Prostate gland (tissue), 2 donors: ENCODE measurements at regions not wholly inside any gene's neighbourhood (a gene's known extent, or its start where the extent isn't known, plus 50 kb on each side); places are given as distances from the start of the nearest gene placed in this dataset.
"Not testable (repeated sequence)": the region's sequence is repeated elsewhere in the genome, so short reads cannot be mapped to it uniquely, and the experiment has no call there.

ENCODE experiments used
- DNase-seq: peaks from one replicate; pipeline ENCODE4 v3.0.0-alpha.2; 2019; ENCODE audit warnings: low spot score
- H3K27ac ChIP-seq, 2 donors: fragments of 200-600 bp; sonication (generic); 2 replicates each; pipeline ENCODE4 v1.5.1; 2017 to 2019
- H3K27me3 ChIP-seq: fragments of 200-600 bp; sonication (generic); replicated peaks from 2 replicates; pipeline ENCODE4 v1.5.1; 2019; ENCODE audit not compliant: insufficient read depth
- H3K36me3 ChIP-seq, 2 donors: fragments of 200-600 bp; sonication (generic); 1 replicate in 1 of 2; 2 replicates in 1 of 2; pipeline versions ENCODE4 v1.5.1 to v1.8.1; 2017 to 2019
- H3K4me1 ChIP-seq: fragments of 200-600 bp; sonication (generic); replicated peaks from 2 replicates; pipeline ENCODE4 v1.5.1; 2019
- H3K4me3 ChIP-seq, 2 donors: fragments of 200-600 bp; sonication (generic); 2 replicates each; pipeline ENCODE4 v1.5.1; 2017 to 2019
- H3K9me3 ChIP-seq: fragments of 200-600 bp; sonication (generic); 2 replicates; pipeline ENCODE4 v1.5.1; 2017
- CTCF ChIP-seq, 4 experiments: fragments of 200-600 bp in 2 of 4; fragments of 450-650 bp in 2 of 4; sonication (generic) in 2 of 4; IDR thresholded peaks; 1 replicate in 3 of 4; 2 replicates in 1 of 4; pipeline ENCODE4 v1.5.1; 2016 to 2019; ENCODE audit warnings: antibody characterized with exemption in 4 of 4, mild to moderate bottlenecking in 2 of 4, moderate library complexity in 2 of 4
- POLR2A ChIP-seq: fragments of 450-650 bp; IDR thresholded peaks from one replicate; pipeline ENCODE4 v1.6.1; 2016; ENCODE audit warnings: antibody characterized with exemption, mild to moderate bottlenecking
- POLR2AphosphoS5 ChIP-seq: sonication (generic); formaldehyde crosslinking; IDR thresholded peaks from one replicate; pipeline ENCODE4 v1.6.1; 2017; ENCODE audit warnings: antibody characterized with exemption
- WGBS: methylation state at CpG from one replicate; pipeline ENCODE4 v1.1.5; 2018; 5-methylcytosine and 5-hydroxymethylcytosine counted together
- intact Hi-C: fragments of 100-400 bp; cut with DNase I; formaldehyde crosslinking; loops from one replicate; pipeline ENCODE4 v1.14.2; 2022

- TF ChIP-seq POLR2A, result no peak
- no peak for TF ChIP-seq POLR2AphosphoS5
- no peak for TF ChIP-seq CTCF (IDR thresholded peaks at IDR 0.05)
- Histone ChIP-seq H3K9me3 (no peaks in the 10 kb centered on the region), H3K4me1 (no peaks in the 10 kb centered on the region), H3K36me3 (no peaks in the 10 kb centered on the region), H3K27ac (no peak overlapping the region), H3K4me3 (no peak overlapping the region), H3K27me3 (no peaks in the 10 kb centered on the region)
- DNase-seq, result no peak
- intact Hi-C loops, result no loop called here
- 81% methylated on average over 9 of the region's 9 CpGs for WGBS
Observed at GRCh38 chr6:5837323-5837722, 169.4 kb downstream of the NRN1 start.

GRCh38 chr6:5836597-5836996, 170.1 kb downstream of the NRN1 start:
- H3K36me3 ChIP-seq, H3K9me3 ChIP-seq, H3K4me1 ChIP-seq, H3K27ac ChIP-seq, H3K4me3 ChIP-seq, H3K27me3 ChIP-seq, intact Hi-C loops, DNase-seq: not testable (repeated sequence)
- 87% methylated on average over 5 of the region's 5 CpGs for whole genome bisulfite sequencing

GRCh38 chr6:5833120-5833519, 173.6 kb downstream of the NRN1 start:
- TF ChIP-seq CTCF (IDR thresholded peaks at IDR 0.05), result no peak
- no peak for TF ChIP-seq POLR2AphosphoS5
- no peak for TF ChIP-seq POLR2A
- intact Hi-C loops, result no loop called here
- H3K4me1 ChIP-seq, result no peaks in the 10 kb centered on the region
- H3K36me3 ChIP-seq, result no peaks in the 10 kb centered on the region
- no peaks in the 10 kb centered on the region for H3K9me3 ChIP-seq
- H3K27me3 ChIP-seq, result no peaks in the 10 kb centered on the region
- WGBS, result 92% methylated on average over 3 of the region's 3 CpGs
- DNase-seq, result no peak
- H3K4me3 ChIP-seq, result no peak overlapping the region
- H3K27ac ChIP-seq, result no peak overlapping the region

- no peak for DNase-seq
- H3K9me3 ChIP-seq, result no peaks in the 10 kb centered on the region
- intact Hi-C loops, result no loop called here
- H3K4me1 ChIP-seq, result no peaks in the 10 kb centered on the region
- H3K27me3 ChIP-seq, result no peaks in the 10 kb centered on the region
- no peak overlapping the region for H3K27ac ChIP-seq
- no peaks in the 10 kb centered on the region for H3K36me3 ChIP-seq
- H3K4me3 ChIP-seq, result no peak overlapping the region
- TF ChIP-seq POLR2AphosphoS5 (no peak), POLR2A (no peak), CTCF (IDR thresholded peaks at IDR 0.05) (no peak)
- 73% methylated on average over 3 of the region's 3 CpGs for WGBS
Observed at GRCh38 chr6:5832668-5833067, 174.1 kb downstream of the NRN1 start.

- H3K4me3 ChIP-seq, H3K36me3 ChIP-seq, H3K27ac ChIP-seq, H3K27me3 ChIP-seq, DNase-seq, intact Hi-C loops, H3K9me3 ChIP-seq, H3K4me1 ChIP-seq: not testable (repeated sequence)
- WGBS, result 37% methylated on average over 8 of the region's 8 CpGs
Observed at GRCh38 chr6:5831219-5831862, 175.4 kb downstream of the NRN1 start.

GRCh38 chr6:5828296-5828695, 178.4 kb downstream of the NRN1 start:
- DNase-seq, result no peak
- WGBS, result 75% methylated on average over 11 of the region's 11 CpGs
- TF ChIP-seq POLR2AphosphoS5 (no peak), CTCF (IDR thresholded peaks at IDR 0.05) (no peak), POLR2A (no peak)
- Histone ChIP-seq H3K36me3 (no peaks in the 10 kb centered on the region), H3K4me1 (no peaks in the 10 kb centered on the region), H3K27ac (no peak overlapping the region), H3K9me3 (no peaks in the 10 kb centered on the region), H3K4me3 (no peak overlapping the region), H3K27me3 (no peaks in the 10 kb centered on the region)
- intact Hi-C loops, result no loop called here
